HG02852 (cell line): ENCODE measurements at regions not wholly inside any gene's neighbourhood (a gene's known extent, or its start where the extent isn't known, plus 50 kb on each side); places are given as distances from the start of the nearest gene placed in this dataset.
"Not testable (repeated sequence)": the region's sequence is repeated elsewhere in the genome, so short reads cannot be mapped to it uniquely, and the experiment has no call there.

Experiments used
- ATAC-seq: cut with Tn5 transposase; IDR thresholded peaks from one replicate; pipeline ENCODE4 v1.9.1; 2021; ENCODE audit warnings: mild to moderate bottlenecking, moderate library complexity; ENCODE audit not compliant: unreplicated experiment

- ATAC-seq, result peak; percentile 69
Observed at GRCh38 chr4:170234800-170235199, 145.0 kb upstream of the AADAT start.

DNA sequence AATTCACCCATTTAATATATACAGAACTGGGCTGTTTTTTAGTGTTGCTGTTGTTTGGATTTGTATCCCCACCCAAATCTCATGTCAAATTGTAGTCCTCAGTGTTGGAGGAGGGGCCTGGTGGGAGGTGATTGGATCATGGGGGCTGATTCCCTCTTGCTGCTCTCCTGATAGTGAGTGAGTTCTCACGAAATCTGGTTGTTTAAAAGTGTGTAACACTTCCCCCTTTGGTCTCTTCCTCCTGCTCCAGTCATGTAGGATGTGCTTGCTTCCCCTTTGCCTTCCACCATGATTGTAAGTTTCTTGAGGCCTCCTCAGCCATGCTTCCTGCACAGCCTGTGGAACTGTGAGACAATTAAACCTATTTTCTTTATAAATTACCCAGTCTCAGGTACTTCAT, 141.6 kb upstream of the AADAT start:
- ATAC-seq, result no peak

- ATAC-seq, result no peak
Observed at GRCh38 chr4:170230242-170230641, 140.5 kb upstream of the AADAT start.

GRCh38 chr4:170229006-170229405, 139.2 kb upstream of the AADAT start:
- ATAC-seq, result no peak

DNA sequence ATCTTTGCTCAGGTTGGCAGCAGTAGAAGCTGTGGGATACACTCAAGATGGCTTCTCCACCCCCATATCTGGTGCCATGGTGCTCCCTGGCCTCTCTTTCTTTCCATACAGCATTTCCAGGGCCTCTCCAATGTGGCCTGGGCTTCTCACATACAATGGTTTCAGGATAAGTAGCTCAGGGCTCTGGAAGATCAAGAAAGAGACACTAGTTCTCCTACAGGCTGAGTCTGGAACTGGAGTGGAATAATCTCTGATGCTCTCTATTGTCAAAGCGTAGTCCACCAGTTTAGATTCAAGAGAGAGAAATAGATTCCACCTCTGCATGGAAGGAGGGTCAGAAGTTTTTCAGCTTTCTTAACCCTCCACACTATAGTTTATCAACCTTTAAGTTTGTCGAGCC, 138.2 kb upstream of the AADAT start:
- ATAC-seq, result no peak

DNA sequence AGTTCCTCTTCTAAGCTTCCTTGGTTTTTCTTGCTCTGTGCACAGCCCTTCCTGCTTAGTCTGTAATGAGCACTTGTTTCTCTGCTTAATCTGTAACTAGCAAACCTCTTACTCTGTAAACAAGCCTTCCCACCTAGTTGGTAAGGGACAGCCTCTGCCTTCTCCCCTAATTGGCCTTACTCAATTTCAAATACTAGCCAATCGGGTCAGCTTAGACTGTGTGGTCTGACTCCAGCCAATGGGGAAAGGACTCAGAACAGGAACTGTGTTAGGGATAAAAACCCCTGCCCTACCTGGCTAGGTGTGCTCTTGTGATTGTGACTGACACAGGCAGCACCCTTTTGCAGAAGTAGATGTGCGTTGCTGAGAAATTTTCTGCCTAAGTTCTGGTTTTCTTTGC, 136.5 kb upstream of the AADAT start:
- no peak for ATAC-seq

- no peak for ATAC-seq
Observed at GRCh38 chr4:170214731-170215130, 125.0 kb upstream of the AADAT start.

- ATAC-seq, result no peak
Observed at GRCh38 chr4:170214101-170214500, 124.3 kb upstream of the AADAT start.

GRCh38 chr4:170202721-170203120, 113.0 kb upstream of the AADAT start:
- peak; percentile 71 for ATAC-seq

DNA sequence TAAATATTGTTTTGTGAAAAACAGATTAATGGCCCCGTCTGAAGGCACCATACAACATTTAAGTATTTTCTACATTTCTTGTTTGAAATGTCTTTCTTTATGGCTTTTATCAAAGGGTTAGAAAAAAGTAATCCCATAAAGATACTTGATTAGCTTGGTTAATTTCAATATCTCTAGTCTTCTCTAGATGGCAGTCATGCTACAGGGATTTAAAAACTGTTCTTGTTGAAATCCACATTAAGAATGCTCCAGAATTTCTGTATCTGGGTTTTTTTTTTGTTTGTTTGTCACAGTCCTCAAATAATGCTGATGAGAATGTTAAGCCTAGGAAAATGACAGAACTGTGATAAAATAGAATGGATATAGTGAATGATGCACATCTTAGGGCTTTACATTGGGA, 109.0 kb upstream of the AADAT start:
- ATAC-seq, result no peak

DNA sequence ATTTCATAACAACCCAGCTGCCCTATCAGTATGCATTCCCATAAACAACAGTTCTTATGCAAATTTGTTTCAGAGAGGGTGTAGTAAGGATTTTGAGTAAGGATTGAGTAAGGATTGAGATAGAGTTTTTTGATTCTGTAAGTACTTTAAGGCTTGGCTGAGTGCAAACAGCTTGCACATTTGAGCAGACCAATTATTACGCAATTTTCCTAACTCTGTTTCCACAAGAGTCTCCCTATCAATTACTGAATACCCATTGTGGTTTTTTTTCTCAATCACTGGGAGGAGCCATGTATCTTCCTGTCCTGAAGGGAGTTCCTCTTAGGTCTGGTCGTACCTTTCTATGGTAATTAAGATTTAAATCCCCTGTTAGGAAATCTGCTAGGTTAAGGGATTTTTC, 105.0 kb upstream of the AADAT start:
- not testable (repeated sequence) for ATAC-seq

GRCh38 chr4:170193496-170193895, 103.7 kb upstream of the AADAT start:
- no peak for ATAC-seq

- ATAC-seq, result no peak
Observed at GRCh38 chr4:170190265-170190664, 100.5 kb upstream of the AADAT start.

- no peak for ATAC-seq
Observed at GRCh38 chr4:170170861-170171260, 81.1 kb upstream of the AADAT start.

GRCh38 chr4:170169699-170170098, 79.9 kb upstream of the AADAT start:
- no peak for ATAC-seq

GRCh38 chr4:170167678-170168077, 77.9 kb upstream of the AADAT start:
- no peak for ATAC-seq

DNA sequence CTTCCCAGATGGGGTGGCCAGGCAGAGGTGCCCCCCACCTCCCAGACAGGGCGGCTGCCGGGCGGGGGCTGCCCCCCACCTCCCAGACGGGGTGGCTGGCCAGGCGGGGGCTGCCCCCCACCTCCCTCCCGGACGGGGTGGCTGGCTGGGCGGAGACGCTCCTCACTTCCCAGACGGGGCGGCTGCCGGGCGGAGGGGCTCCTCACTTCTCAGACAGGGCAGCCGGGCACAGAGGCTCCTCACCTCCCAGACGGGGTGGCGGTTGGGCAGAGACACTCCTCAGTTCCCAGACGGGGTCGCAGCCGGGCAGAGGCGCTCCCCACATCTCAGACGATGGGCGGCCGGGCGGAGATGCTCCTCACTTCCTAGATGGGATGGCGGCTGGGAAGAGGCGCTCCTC, 76.4 kb upstream of the AADAT start:
- ATAC-seq, result not testable (repeated sequence)

DNA sequence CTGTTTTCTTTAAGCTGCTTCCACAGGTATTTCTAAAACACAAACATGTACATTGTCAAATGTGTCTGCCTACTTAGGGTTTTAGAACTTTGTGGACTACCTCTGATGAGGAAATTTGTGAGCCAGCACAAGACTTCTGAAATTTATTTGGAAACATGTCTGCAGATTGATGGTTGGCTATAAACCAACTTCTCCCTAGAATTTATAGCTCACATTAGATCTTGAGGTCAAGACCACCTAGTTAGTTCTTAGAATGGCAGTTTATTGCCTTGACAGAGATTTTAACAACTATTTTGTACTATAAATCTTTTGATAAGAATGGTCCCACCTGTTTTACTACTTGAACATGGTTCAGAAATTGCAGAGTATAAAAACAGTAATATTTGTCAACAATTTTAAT, 72.7 kb upstream of the AADAT start:
- no peak for ATAC-seq

DNA sequence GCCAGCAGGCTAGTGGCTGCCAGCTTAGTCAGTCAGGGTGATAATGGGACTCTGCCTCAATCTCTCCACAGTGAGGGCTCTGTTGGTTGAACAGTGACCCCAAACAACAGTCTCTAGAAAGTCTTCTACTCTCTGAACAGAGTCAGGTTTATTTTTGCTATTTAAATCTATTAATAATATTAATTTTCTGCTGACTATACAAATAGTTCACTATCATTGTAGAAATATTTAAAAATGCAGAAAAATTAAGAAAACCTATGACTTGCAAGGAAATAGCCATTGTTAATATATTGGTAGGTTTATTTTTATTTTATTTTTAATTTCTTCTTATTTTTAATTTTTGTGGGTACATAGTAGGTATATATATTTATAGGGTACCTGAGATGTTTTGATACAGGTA, 67.9 kb upstream of the AADAT start:
- no peak for ATAC-seq

DNA sequence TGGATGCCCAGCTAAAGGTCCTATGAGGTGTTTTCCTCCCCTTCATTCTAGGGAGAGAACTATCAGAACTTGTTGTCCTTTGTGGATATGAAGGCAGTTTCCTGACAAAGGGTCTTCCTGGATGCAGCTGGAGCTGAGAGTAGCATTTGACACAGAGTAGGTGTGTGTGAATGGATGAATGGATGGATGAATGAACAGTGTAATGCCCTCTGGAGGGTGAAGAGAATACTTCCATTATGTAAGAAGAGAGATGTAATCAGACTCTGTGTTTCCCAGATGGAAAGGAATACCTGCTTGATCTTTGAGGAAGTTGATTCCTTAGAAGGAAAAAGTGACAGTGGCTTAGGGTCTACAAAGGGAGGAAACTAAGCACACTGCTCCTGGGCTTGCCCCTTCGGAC, 55.4 kb upstream of the AADAT start:
- ATAC-seq, result no peak

- ATAC-seq, result no peak
Observed at GRCh38 chr4:170139764-170140163, 50.0 kb upstream of the AADAT start.
